ENCODE measurements at regions not wholly inside any gene's neighbourhood (a gene's known extent, or its start where the extent isn't known, plus 50 kb on each side); places are given as distances from the start of the nearest gene placed in this dataset.

GRCh38 chr13:68063181-68063580, 833.0 kb upstream of the PCDH9 start:
- H3K4me2 ChIP-seq (ENCODE audit: insufficient read depth, low read length): no peak overlapping the region

DNA sequence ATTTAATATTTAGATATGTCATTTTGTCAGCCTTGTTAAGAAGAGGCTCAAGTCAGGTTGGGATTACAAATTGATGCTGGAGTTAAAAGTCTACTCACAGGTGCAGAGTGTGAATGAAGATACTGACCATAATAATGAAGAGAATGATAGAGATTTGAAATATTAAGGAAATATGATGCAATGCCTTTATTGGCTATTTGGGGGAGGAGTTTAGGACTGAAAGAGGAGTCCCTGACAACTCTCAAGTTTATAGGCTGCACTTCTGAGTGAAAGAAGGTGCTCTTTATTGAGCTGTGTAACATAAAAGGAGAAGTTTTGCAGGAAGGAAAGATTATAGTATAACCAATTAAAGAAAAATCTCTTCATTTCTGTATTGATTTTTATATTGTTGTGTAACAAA, 827.7 kb upstream of the PCDH9 start:
- H4K20me1 ChIP-seq (replicated peaks; ENCODE audit: control insufficient read depth, insufficient read depth, low read length): no peaks in the 10 kb centered on the region
- in situ Hi-C loops (cut with MboI): no loop called here
- DNase-seq (ENCODE audit: extremely low read depth in 1 of 4, low spot score in 3 of 4) (no peak), ATAC-seq (no peak), FAIRE-seq (no peak)
- no peak overlapping the region for H3K4me2 ChIP-seq (ENCODE audit: insufficient read depth, low read length)
- H3K9me3 ChIP-seq (replicated peaks; ENCODE audit: control insufficient read depth, insufficient read depth, low read depth, low read length): no peaks in the 10 kb centered on the region
- intact Hi-C loops (cut with micrococcal nuclease): no loop called here
- H3K4me1 ChIP-seq (replicated peaks in 1 of 2; ENCODE audit: control insufficient read depth in 2 of 2, insufficient read depth in 2 of 2, low read length in 2 of 2): no peaks in the 10 kb centered on the region
- no peaks in the 10 kb centered on the region for H3K79me2 ChIP-seq (ENCODE audit: control insufficient read depth, insufficient read depth, low read length)
- H2AFZ ChIP-seq (ENCODE audit: low read depth, low read length): no peak overlapping the region
- ChIA-PET CTCF (ENCODE audit: low intra/inter-chr PET ratio) (no interaction called here), POLR2A (no interaction called here)
- no peak overlapping the region for H3K9ac ChIP-seq (ENCODE audit: insufficient read depth in 1 of 2, low read depth in 2 of 2, low read length in 2 of 2)
- no peaks in the 10 kb centered on the region for H3K9me1 ChIP-seq (ENCODE audit: control insufficient read depth, insufficient read depth, low read length)
- BruUV-seq (replicated peaks): no TSS peak
- no peak overlapping the region for H3K27ac ChIP-seq (ENCODE audit: extremely low read depth, low read depth, low read length)
- H3K4me3 ChIP-seq: no peak overlapping the region
- H3K27me3 ChIP-seq (ENCODE audit: control insufficient read depth in 2 of 2, insufficient read depth in 2 of 2, low read length in 2 of 2): no peaks in the 10 kb centered on the region
- no peaks in the 10 kb centered on the region for H3K36me3 ChIP-seq (ENCODE audit: control insufficient read depth, insufficient read depth, low read length)
- TF ChIP-seq, protein P1, sequence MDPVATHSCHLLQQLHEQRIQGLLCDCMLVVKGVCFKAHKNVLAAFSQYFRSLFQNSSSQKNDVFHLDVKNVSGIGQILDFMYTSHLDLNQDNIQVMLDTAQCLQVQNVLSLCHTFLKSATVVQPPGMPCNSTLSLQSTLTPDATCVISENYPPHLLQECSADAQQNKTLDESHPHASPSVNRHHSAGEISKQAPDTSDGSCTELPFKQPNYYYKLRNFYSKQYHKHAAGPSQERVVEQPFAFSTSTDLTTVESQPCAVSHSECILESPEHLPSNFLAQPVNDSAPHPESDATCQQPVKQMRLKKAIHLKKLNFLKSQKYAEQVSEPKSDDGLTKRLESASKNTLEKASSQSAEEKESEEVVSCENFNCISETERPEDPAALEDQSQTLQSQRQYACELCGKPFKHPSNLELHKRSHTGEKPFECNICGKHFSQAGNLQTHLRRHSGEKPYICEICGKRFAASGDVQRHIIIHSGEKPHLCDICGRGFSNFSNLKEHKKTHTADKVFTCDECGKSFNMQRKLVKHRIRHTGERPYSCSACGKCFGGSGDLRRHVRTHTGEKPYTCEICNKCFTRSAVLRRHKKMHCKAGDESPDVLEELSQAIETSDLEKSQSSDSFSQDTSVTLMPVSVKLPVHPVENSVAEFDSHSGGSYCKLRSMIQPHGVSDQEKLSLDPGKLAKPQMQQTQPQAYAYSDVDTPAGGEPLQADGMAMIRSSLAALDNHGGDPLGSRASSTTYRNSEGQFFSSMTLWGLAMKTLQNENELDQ (CRISPR knock-in tag; IDR thresholded peaks at IDR 0.05; ENCODE audit: borderline replicate concordance): no peak
- TF ChIP-seq MITF (IDR thresholded peaks at IDR 0.05) (no peak), TFAM (CRISPR knock-in tag; conservative IDR thresholded peaks at IDR 0.05) (no peak), FOXJ2 (tag; IDR thresholded peaks at IDR 0.05) (no peak), STAT5A (IDR thresholded peaks at IDR 0.05; ENCODE audit: borderline replicate concordance, low read length) (no peak), NFYB (IDR thresholded peaks at IDR 0.05; ENCODE audit: extremely low read depth, insufficient read length) (no peak), NR2F6 (CRISPR knock-in tag; IDR thresholded peaks at IDR 0.05) (no peak), ZBTB7A (IDR thresholded peaks at IDR 0.05; ENCODE audit: borderline replicate concordance, control insufficient read depth, low read depth, low read length) (no peak), NR2C1 (IDR thresholded peaks at IDR 0.05) (no peak), NR2C1 (tag; IDR thresholded peaks at IDR 0.05) (no peak), TAF9B (IDR thresholded peaks at IDR 0.05; ENCODE audit: partially characterized antibody) (no peak)
- TF ChIP-seq, protein P2, sequence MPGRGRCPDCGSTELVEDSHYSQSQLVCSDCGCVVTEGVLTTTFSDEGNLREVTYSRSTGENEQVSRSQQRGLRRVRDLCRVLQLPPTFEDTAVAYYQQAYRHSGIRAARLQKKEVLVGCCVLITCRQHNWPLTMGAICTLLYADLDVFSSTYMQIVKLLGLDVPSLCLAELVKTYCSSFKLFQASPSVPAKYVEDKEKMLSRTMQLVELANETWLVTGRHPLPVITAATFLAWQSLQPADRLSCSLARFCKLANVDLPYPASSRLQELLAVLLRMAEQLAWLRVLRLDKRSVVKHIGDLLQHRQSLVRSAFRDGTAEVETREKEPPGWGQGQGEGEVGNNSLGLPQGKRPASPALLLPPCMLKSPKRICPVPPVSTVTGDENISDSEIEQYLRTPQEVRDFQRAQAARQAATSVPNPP (IDR thresholded peaks at IDR 0.05; ENCODE audit: borderline replicate concordance, insufficient read depth, insufficient read length): no peak

More at GRCh38 chr13:68063181-68063580, 833.0 kb upstream of the PCDH9 start:
- H3K27me3 ChIP-seq (ENCODE audit: control insufficient read depth in 2 of 2, insufficient read depth in 2 of 2, low read length in 2 of 2): no peaks in the 10 kb centered on the region
- H3K4me3 ChIP-seq: no peak overlapping the region
- intact Hi-C loops (cut with micrococcal nuclease): no loop called here
- no peaks in the 10 kb centered on the region for H3K9me3 ChIP-seq (replicated peaks; ENCODE audit: control insufficient read depth, insufficient read depth, low read depth, low read length)
- no peaks in the 10 kb centered on the region for H3K4me1 ChIP-seq (replicated peaks in 1 of 2; ENCODE audit: control insufficient read depth in 2 of 2, insufficient read depth in 2 of 2, low read length in 2 of 2)
- no peak overlapping the region for H3K9ac ChIP-seq (ENCODE audit: insufficient read depth in 1 of 2, low read depth in 2 of 2, low read length in 2 of 2)
- DNase-seq (ENCODE audit: extremely low read depth in 1 of 4, low spot score in 3 of 4) (no peak), ATAC-seq (no peak), FAIRE-seq (no peak)
- CTCF ChIA-PET (ENCODE audit: low intra/inter-chr PET ratio): no interaction called here
- H3K36me3 ChIP-seq (ENCODE audit: control insufficient read depth, insufficient read depth, low read length): no peaks in the 10 kb centered on the region
- no peaks in the 10 kb centered on the region for H3K9me1 ChIP-seq (ENCODE audit: control insufficient read depth, insufficient read depth, low read length)
- in situ Hi-C loops (cut with MboI): no loop called here
- H4K20me1 ChIP-seq (replicated peaks; ENCODE audit: control insufficient read depth, insufficient read depth, low read length): no peaks in the 10 kb centered on the region
- no TSS peak for BruUV-seq (replicated peaks)
- POLR2A ChIA-PET: no interaction called here
- no peak overlapping the region for H2AFZ ChIP-seq (ENCODE audit: low read depth, low read length)
- TF ChIP-seq MAFG (tag; conservative IDR thresholded peaks at IDR 0.05) (no peak), ATF1 (CRISPR knock-in tag; IDR thresholded peaks at IDR 0.05) (no peak), ATF1 (tag; IDR thresholded peaks at IDR 0.05) (no peak), KAT8 (IDR thresholded peaks at IDR 0.05; ENCODE audit: low read depth) (no peak)
- 0% methylated on average over 1 of the region's 1 CpG for WGBS (ENCODE audit: insufficient coverage, low coverage, missing lambda C conversion rate)
- no peaks in the 10 kb centered on the region for H3K79me2 ChIP-seq (ENCODE audit: control insufficient read depth, insufficient read depth, low read length)
- H3K27ac ChIP-seq (ENCODE audit: extremely low read depth, low read depth, low read length): no peak overlapping the region

All from K562 (cell line).